ENCODE measurements at regions not wholly inside any gene's neighbourhood (a gene's known extent, or its start where the extent isn't known, plus 50 kb on each side); places are given as distances from the start of the nearest gene placed in this dataset.

GRCh38 chr2:146608490-146608889, 1236.3 kb upstream of the ACVR2A start:
- TF ChIP-seq POLR2A (IDR thresholded peaks at IDR 0.05), result no peak
- TF ChIP-seq, protein P1, sequence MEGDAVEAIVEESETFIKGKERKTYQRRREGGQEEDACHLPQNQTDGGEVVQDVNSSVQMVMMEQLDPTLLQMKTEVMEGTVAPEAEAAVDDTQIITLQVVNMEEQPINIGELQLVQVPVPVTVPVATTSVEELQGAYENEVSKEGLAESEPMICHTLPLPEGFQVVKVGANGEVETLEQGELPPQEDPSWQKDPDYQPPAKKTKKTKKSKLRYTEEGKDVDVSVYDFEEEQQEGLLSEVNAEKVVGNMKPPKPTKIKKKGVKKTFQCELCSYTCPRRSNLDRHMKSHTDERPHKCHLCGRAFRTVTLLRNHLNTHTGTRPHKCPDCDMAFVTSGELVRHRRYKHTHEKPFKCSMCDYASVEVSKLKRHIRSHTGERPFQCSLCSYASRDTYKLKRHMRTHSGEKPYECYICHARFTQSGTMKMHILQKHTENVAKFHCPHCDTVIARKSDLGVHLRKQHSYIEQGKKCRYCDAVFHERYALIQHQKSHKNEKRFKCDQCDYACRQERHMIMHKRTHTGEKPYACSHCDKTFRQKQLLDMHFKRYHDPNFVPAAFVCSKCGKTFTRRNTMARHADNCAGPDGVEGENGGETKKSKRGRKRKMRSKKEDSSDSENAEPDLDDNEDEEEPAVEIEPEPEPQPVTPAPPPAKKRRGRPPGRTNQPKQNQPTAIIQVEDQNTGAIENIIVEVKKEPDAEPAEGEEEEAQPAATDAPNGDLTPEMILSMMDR (IDR thresholded peaks at IDR 0.05), result no peak
